ENCODE measurements at regions not wholly inside any gene's neighbourhood (a gene's known extent, or its start where the extent isn't known, plus 50 kb on each side); places are given as distances from the start of the nearest gene placed in this dataset.
A peak's percentile ranks its signal among the peaks of the same experiment; 100 is the strongest.

- DNase-seq (ENCODE audit: low read depth), result no peak
Observed at GRCh38 chr14:101193845-101194372, 290.4 kb upstream of the RTL1 start.

GRCh38 chr14:101194373-101195308 is 291.1 kb upstream of the RTL1 start:
- DNase-seq (ENCODE audit: low read depth), result no peak

- no peak for DNase-seq (ENCODE audit: low read depth)
Observed at GRCh38 chr14:101195309-101195901, 291.9 kb upstream of the RTL1 start.

- no peak for DNase-seq (ENCODE audit: low read depth)
Observed at GRCh38 chr14:101196051-101196712, 292.7 kb upstream of the RTL1 start.

GRCh38 chr14:101196795-101197590 is 293.5 kb upstream of the RTL1 start:
- DNase-seq (ENCODE audit: low read depth), result peak; percentile 11

GRCh38 chr14:101197595-101198397 is 294.3 kb upstream of the RTL1 start:
- no peak for DNase-seq (ENCODE audit: low read depth)

GRCh38 chr14:101198398-101199027 is 295.0 kb upstream of the RTL1 start:
- no peak for DNase-seq (ENCODE audit: low read depth)

- no peak for DNase-seq (ENCODE audit: low read depth)
Observed at GRCh38 chr14:101199028-101199770, 295.7 kb upstream of the RTL1 start.

- no peak for DNase-seq (ENCODE audit: low read depth)
Observed at GRCh38 chr14:101200008-101200649, 296.6 kb upstream of the RTL1 start.

- DNase-seq (ENCODE audit: low read depth), result no peak
Observed at GRCh38 chr14:101200650-101201516, 297.4 kb upstream of the RTL1 start.

- no peak for DNase-seq (ENCODE audit: low read depth)
Observed at GRCh38 chr14:101201535-101202151, 298.1 kb upstream of the RTL1 start.

GRCh38 chr14:101202627-101203404 is 299.3 kb upstream of the RTL1 start:
- DNase-seq (ENCODE audit: low read depth), result no peak

GRCh38 chr14:101206556-101206955 is 303.0 kb upstream of the RTL1 start:
- DNase-seq (ENCODE audit: low read depth), result no peak

GRCh38 chr14:101207041-101207440 is 303.5 kb upstream of the RTL1 start:
- DNase-seq (ENCODE audit: low read depth), result no peak

GRCh38 chr14:101207897-101208296 is 304.4 kb upstream of the RTL1 start:
- no peak for DNase-seq (ENCODE audit: low read depth)

GRCh38 chr14:101209594-101209993 is 306.1 kb upstream of the RTL1 start:
- no peak for DNase-seq (ENCODE audit: low read depth)

- DNase-seq (ENCODE audit: low read depth), result no peak
Observed at GRCh38 chr14:101215266-101215665, 311.7 kb upstream of the RTL1 start.
